GM19193 (cell line): ENCODE measurements at regions not wholly inside any gene's neighbourhood (a gene's known extent, or its start where the extent isn't known, plus 50 kb on each side); places are given as distances from the start of the nearest gene placed in this dataset.

Experiments used
- POLR2A ChIP-seq: IDR thresholded peaks from 4 replicates; pipeline ENCODE4 v1.6.1; 2011; ENCODE audit not compliant: insufficient read depth, insufficient read length; ENCODE audit errors: extremely low read depth

DNA sequence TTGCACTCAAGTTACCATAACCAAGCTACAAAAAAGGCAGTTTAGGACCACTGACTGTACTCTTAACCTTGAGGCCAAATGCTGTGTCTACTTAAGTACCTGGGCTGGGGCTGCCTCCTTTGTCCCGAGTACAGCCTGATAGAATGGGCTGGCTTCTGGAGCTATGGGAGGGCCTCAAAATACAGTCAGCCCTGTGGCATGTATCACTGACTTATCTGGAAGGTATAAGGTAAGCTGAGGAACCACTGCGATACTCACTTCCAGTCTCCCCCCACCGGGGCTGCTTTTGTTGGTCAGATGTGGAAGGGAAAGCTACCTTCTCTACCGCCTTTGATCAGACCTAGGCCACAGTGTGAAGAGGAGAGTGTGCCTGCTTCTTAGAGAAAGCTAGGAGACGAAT is 404.8 kb downstream of the ARHGEF28 start:
- TF ChIP-seq POLR2A = no peak

GRCh38 chr5:74030371-74030770 is 404.4 kb downstream of the ARHGEF28 start:
- TF ChIP-seq POLR2A = no peak

DNA sequence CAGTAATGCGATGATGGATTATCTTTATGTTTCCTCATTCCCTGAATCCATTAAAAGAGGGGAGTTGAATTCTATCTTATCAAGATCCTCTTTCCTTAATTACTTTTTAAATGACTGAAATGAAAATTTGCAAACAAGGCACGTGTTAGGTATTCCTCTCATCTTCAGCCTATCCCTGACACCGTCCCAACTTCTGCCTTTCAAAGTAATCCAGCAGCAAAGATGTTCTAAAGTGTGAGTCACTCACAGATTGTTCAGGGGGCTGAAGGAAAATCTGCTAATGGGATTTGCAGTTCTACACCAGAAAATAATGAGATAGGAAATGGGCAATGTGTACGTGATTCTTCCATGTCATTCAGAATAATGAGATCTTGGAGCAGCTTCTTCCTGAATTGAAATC is 403.0 kb downstream of the ARHGEF28 start:
- TF ChIP-seq POLR2A = no peak

- TF ChIP-seq POLR2A = no peak
Observed at GRCh38 chr5:74028406-74028805, 402.4 kb downstream of the ARHGEF28 start.

GRCh38 chr5:74027732-74028338 is 401.8 kb downstream of the ARHGEF28 start:
- TF ChIP-seq POLR2A = no peak

DNA sequence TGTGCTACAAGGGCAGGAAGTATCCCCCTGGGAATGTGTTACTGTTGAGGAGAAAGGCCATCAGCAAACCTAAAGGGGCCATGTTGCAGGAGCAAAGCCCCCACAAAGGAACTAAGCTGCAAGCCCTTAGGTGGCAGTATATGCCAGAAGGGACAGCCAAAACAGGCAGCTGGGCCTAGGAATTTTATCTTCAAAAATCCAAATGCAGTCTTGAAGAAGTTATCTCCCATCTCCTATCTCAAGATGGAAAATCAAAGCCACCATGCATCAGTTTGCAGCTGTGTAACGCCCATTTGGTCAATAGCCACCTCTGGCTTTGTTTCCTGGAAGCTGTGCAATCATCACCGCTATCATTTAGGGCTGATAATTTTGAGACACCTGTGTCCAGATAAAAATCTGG is 400.3 kb downstream of the ARHGEF28 start:
- no peak for TF ChIP-seq POLR2A

DNA sequence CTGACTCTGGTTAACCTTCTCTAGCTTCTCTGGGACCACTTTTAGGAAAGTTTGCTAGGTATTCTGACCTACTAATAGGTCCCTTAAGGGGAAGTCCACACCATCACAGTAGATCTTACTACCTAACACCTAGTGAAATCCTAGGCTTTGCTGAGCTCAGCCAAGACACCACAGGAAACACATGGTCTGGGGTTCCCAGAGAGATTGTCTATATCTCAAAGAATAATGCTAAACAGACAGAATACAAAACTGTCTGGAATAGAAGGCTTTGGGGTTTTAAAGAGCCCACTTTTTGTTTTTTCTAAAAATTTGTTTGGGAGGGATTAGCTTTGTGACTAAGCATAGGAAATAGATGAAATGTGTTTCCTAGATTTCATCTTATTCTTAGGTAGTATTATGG is 395.1 kb downstream of the ARHGEF28 start:
- TF ChIP-seq POLR2A = no peak

DNA sequence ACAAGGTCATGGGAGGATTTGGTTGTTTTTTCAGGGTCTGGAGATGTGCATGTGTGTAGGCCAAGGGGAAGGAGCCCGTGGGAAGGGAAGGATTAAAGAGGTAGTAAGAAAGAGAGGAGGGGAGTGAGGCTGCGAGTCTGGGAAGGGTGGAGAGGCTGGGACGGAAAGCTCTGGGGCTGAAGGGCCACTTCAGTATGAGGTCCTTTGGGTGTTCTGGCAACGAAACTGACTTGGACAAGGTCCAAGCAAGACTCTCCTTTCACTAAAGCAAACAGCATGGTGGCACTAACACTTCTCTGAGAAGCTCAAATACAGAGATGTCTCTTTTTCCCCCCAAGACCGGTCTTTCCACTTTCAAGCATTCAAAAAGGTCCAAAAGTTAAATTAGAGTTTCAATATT is 394.5 kb downstream of the ARHGEF28 start:
- TF ChIP-seq POLR2A = no peak

DNA sequence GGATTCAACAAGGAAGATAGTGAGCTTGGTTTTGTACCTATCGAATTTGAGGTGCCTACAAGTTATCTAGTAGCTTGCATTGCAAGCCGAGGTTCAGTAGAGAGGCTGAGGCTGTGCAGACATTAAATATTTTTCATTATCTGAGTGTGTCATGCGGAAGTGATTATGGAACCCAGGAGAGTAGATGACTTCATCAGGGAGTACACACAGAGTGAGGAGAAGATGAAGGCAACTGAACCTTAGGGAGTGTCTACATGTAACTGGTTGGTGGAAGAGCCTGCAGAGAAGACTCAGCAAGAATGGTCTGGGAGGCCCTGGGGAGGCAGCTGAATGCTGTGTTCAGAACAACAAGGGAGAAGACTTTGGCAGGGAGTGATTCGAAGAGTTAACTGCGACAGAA is 393.9 kb downstream of the ARHGEF28 start:
- TF ChIP-seq POLR2A = no peak

- no peak for TF ChIP-seq POLR2A
Observed at GRCh38 chr5:74017786-74018211, 391.8 kb downstream of the ARHGEF28 start.

DNA sequence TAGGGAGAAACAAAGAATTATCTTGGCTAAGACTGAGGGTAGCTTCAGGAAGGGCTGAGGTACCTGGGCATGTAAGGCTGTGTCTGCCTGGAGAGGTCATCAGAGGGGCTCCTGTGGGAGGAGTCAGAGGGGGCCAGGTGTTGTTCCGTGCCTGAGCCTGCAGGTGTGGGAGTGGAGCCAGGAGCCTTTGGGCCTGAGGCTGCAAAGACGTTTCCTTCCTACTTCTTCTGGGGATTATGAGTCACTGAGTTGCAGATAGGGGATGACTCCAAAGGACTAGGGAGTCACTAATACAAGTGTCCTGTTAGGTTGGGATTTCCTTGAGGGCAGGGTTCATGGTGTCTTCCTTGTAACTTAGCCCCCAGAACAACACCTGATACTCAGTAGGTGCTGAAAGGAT is 391.1 kb downstream of the ARHGEF28 start:
- TF ChIP-seq POLR2A = no peak

DNA sequence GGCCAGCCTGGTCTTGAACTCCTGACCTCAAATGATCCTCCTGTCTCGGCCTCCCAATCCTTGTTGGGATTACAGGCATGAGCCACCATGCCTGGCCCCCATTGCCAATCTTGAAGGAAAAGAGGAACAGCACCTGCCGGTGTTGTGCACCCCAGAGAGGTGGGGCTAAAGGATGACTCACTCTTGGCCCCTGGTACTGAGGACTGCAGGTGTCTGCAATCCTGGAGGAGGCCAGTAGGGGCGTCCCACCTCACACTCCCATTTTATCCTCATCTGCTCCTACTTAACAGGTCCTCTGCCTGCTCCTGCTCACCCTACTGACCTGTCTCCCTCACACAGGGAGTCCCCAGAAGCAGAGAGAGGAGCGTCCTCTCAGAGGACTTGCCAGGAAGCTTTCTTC is 390.4 kb downstream of the ARHGEF28 start:
- no peak for TF ChIP-seq POLR2A

GRCh38 chr5:74015716-74016115 is 389.7 kb downstream of the ARHGEF28 start:
- no peak for TF ChIP-seq POLR2A

GRCh38 chr5:74013222-74013621 is 387.2 kb downstream of the ARHGEF28 start:
- TF ChIP-seq POLR2A = no peak

- no peak for TF ChIP-seq POLR2A
Observed at GRCh38 chr5:74009502-74009901, 383.5 kb downstream of the ARHGEF28 start.

DNA sequence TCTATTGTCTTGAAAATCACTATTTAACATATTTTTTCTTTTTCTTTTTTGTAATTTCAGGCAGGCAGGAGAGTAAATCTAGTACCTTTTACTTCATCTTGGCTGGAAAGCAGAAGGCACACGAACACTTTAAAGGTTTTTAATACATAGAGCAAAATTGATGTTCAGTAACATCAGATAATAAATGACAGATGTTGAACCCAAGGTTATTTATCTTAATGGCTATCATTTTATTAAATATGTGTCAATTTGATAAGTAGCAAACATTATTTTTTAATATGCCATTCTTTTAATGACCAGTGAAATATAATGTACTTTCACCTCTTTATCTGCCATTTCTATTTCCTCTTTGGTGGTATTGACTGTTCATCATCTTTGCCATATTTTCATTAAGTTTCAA is 381.2 kb downstream of the ARHGEF28 start:
- TF ChIP-seq POLR2A = no peak

DNA sequence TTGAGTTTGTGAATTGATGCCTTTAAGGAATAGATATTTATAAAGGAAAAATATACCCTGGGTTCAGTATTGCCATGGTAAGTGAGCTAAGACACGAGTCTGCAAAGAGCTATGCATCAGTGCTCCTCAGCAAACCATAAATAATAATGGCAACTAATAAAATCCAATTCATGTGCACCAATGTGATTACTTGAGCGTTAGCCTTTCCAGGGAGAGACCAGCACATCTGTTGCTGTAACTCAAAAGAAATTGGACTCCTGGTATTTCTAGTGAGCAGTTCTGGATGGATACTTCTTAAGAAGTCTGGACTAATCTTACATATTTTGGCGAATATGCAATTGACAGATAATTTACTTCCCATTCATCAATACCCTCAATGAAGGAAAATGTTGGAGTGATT is 373.3 kb downstream of the ARHGEF28 start:
- no peak for TF ChIP-seq POLR2A

- no peak for TF ChIP-seq POLR2A
Observed at GRCh38 chr5:73998489-73998888, 372.5 kb downstream of the ARHGEF28 start.

DNA sequence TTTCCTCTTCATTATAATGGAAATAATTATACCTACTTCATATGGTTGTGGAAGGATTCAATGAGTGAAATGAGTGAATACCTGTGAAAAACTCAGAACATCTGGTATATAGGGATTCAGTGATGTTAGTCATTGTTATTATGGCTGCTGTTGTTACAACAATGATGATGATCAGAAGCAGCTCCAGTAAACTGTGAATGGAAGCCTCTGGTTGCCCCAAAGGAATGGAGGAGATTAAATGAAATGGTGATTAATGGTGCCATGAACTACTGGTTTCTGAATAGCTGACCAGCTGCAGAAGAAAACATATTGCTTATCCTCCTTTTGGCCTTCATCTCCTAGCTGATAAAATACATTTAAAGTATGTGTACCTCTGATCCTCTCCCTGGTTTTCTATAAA is 372.0 kb downstream of the ARHGEF28 start:
- TF ChIP-seq POLR2A = no peak
